Heart left ventricle (tissue), 13 donors: ENCODE measurements at regions not wholly inside any gene's neighbourhood (a gene's known extent, or its start where the extent isn't known, plus 50 kb on each side); places are given as distances from the start of the nearest gene placed in this dataset.

Source experiments
- CTCF ChIP-seq, 12 donors: fragments of 200-600 bp; sonication (generic) in 4 of 12; IDR thresholded peaks; one replicate each; pipeline versions ENCODE4 v1.5.0 to v1.8.0; 2018 to 2022; ENCODE audit warnings: antibody characterized with exemption in 12 of 12, mild to moderate bottlenecking in 5 of 12
- POLR2A ChIP-seq, 2 donors: fragments of 450-650 bp; IDR thresholded peaks; one replicate each; pipeline ENCODE4 v1.6.1; 2017; ENCODE audit warnings: antibody characterized with exemption in 2 of 2, mild to moderate bottlenecking in 2 of 2, moderate library complexity in 2 of 2
- donor health status: ischemic (EF 13 %, LVEDD 7.1; RV severe dilation, severe dysfunction).
- donor health status: DM: no; HTN: yes; CAD: no.
- donor health status: DM: no; HTN: no; CAD: no.
- donor health status: ischemic (EF 25% LVEDD 6.9; RV normal size, moderate dysfunction).
- donor health status: ischemic (EF 25% LVEDD 5.7; RV mildly dilated, moderate dysfunction).
- donor health status: ischemic (EF 35%, LVEDD 5.7; RV mildly dilated, moderate dysfunction).
- donor health status: nonischemic (EF 11% LVEDD 7.7; RV severe dilation, severe dysfunction).
- donor health status: DM: yes; HTN: yes; CAD: no.
- donor health status: PGD.
- donor health status: ischemic (EF 29% LVEDD 5.4; RV normal size, mild dysfunction).
- donor health status: nonischemic (EF 23%, LVEDD 6.1; RV moderate dilation, normal function).

DNA sequence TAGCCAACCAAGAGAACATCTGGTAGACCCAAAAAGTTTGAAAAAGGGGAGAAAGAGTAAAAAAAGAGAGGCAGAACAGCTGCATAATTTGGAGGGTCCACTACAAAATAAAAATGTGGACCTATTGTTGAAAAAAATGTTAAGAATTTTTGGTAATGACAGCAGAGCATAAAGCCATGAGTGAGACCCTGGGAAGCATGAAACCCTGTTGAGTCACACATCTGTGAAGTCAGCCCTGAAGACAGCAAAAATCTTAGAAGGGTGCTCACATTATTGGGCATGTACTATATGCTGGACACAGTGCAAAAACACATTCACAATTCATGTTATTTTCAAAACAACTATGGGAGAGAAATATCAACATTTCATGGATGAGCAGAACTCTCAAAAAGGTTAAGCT, 56.4 kb upstream of the LIFR start:
- TF ChIP-seq POLR2A (IDR thresholded peaks at IDR 0.05) (no peak), CTCF (IDR thresholded peaks at IDR 0.05) (no peak)
